ENCODE measurements at regions not wholly inside any gene's neighbourhood (a gene's known extent, or its start where the extent isn't known, plus 50 kb on each side); places are given as distances from the start of the nearest gene placed in this dataset.

GRCh38 chr7:68457481-68457880 is 1140.8 kb upstream of the AUTS2 start:
- H3K9me3 Mint-ChIP-seq, result peaks cover 6 to 29% (median 20%) of the 10 kb centered on the region in 5 donors
- POLR2A ChIA-PET, result no interaction called here
- DNase-seq, result no peak
- H3K4me3 Mint-ChIP-seq, result peak overlapping the region in 1 of 7 donors; percentile 41
- H3K4me1 ChIP-seq (ENCODE audit: insufficient read depth, low read length), result no peaks in the 10 kb centered on the region
- H3K9me3 ChIP-seq (ENCODE audit: low read length), result no peaks in the 10 kb centered on the region
- no peak overlapping the region for H3K27ac Mint-ChIP-seq
- no peaks in the 10 kb centered on the region for H3K36me3 ChIP-seq (ENCODE audit: insufficient read depth, low read length)
- peaks cover 0 to 4% of the 10 kb centered on the region in 2 donors for H3K27me3 Mint-ChIP-seq
- no peaks in the 10 kb centered on the region for H3K4me1 Mint-ChIP-seq
- CTCF ChIA-PET, result no interaction called here
- no peaks in the 10 kb centered on the region for H3K36me3 Mint-ChIP-seq
- no peaks in the 10 kb centered on the region for H3K27me3 ChIP-seq (ENCODE audit: insufficient read depth, low read length, poor library complexity, severe bottlenecking)
- no peak overlapping the region for H3K27ac ChIP-seq (ENCODE audit: low read depth, low read length)
- no peak overlapping the region for H3K4me3 ChIP-seq (ENCODE audit: low read length)

GRCh38 chr7:68458010-68458908 is 1140.0 kb upstream of the AUTS2 start:
- Mint-ChIP-seq H3K36me3 (no peaks in the 10 kb centered on the region), H3K27me3 (no peaks in the 10 kb centered on the region), H3K4me3 (no peak overlapping the region), H3K4me1 (no peaks in the 10 kb centered on the region), H3K9me3 (peaks cover 6 to 29% (median 20%) of the 10 kb centered on the region in 5 donors), H3K27ac (no peak overlapping the region)
- Histone ChIP-seq H3K27me3 (ENCODE audit: insufficient read depth, low read length, poor library complexity, severe bottlenecking) (no peaks in the 10 kb centered on the region), H3K9me3 (ENCODE audit: low read length) (no peaks in the 10 kb centered on the region), H3K4me1 (ENCODE audit: insufficient read depth, low read length) (no peaks in the 10 kb centered on the region), H3K4me3 (ENCODE audit: low read length) (no peak overlapping the region), H3K36me3 (ENCODE audit: insufficient read depth, low read length) (no peaks in the 10 kb centered on the region), H3K27ac (ENCODE audit: low read depth, low read length) (no peak overlapping the region)
- POLR2A ChIA-PET, result no interaction called here
- CTCF ChIA-PET, result no interaction called here
- no peak for DNase-seq

GRCh38 chr7:68461430-68461829 is 1136.8 kb upstream of the AUTS2 start:
- CTCF ChIA-PET, result no interaction called here
- no peak overlapping the region for H3K4me3 Mint-ChIP-seq

GRCh38 chr7:68470836-68471435 is 1127.3 kb upstream of the AUTS2 start:
- DNase-seq, result no peak
- Mint-ChIP-seq H3K9me3 (peaks cover 9 to 34% (median 17%) of the 10 kb centered on the region in 5 donors), H3K4me3 (no peak overlapping the region), H3K36me3 (no peaks in the 10 kb centered on the region), H3K27ac (no peak overlapping the region), H3K4me1 (no peaks in the 10 kb centered on the region), H3K27me3 (peaks cover 0 to 2% of the 10 kb centered on the region in 2 donors)
- Histone ChIP-seq H3K4me3 (ENCODE audit: low read length) (no peak overlapping the region), H3K27ac (ENCODE audit: low read depth, low read length) (no peak overlapping the region), H3K4me1 (ENCODE audit: insufficient read depth, low read length) (no peaks in the 10 kb centered on the region), H3K36me3 (ENCODE audit: insufficient read depth, low read length) (no peaks in the 10 kb centered on the region), H3K27me3 (ENCODE audit: insufficient read depth, low read length, poor library complexity, severe bottlenecking) (no peaks in the 10 kb centered on the region), H3K9me3 (ENCODE audit: low read length) (no peaks in the 10 kb centered on the region)
- POLR2A ChIA-PET, result no interaction called here
- CTCF ChIA-PET, result no interaction called here

More at GRCh38 chr7:68461430-68461829, 1136.8 kb upstream of the AUTS2 start:
- Histone ChIP-seq H3K4me1 (ENCODE audit: insufficient read depth, low read length) (no peaks in the 10 kb centered on the region), H3K27ac (ENCODE audit: low read depth, low read length) (no peak overlapping the region), H3K36me3 (ENCODE audit: insufficient read depth, low read length) (no peaks in the 10 kb centered on the region), H3K4me3 (ENCODE audit: low read length) (no peak overlapping the region), H3K27me3 (ENCODE audit: insufficient read depth, low read length, poor library complexity, severe bottlenecking) (no peaks in the 10 kb centered on the region), H3K9me3 (ENCODE audit: low read length) (no peaks in the 10 kb centered on the region)
- Mint-ChIP-seq H3K27ac (no peak overlapping the region), H3K27me3 (no peaks in the 10 kb centered on the region), H3K36me3 (no peaks in the 10 kb centered on the region), H3K9me3 (peaks cover 6 to 31% (median 17%) of the 10 kb centered on the region in 5 donors), H3K4me1 (no peaks in the 10 kb centered on the region)
- DNase-seq, result no peak
- POLR2A ChIA-PET, result no interaction called here

GRCh38 chr7:68472688-68473087 is 1125.6 kb upstream of the AUTS2 start:
- Histone ChIP-seq H3K4me3 (ENCODE audit: low read length) (no peak overlapping the region), H3K4me1 (ENCODE audit: insufficient read depth, low read length) (no peaks in the 10 kb centered on the region), H3K27ac (ENCODE audit: low read depth, low read length) (no peak overlapping the region), H3K9me3 (ENCODE audit: low read length) (no peaks in the 10 kb centered on the region), H3K36me3 (ENCODE audit: insufficient read depth, low read length) (no peaks in the 10 kb centered on the region), H3K27me3 (ENCODE audit: insufficient read depth, low read length, poor library complexity, severe bottlenecking) (no peaks in the 10 kb centered on the region)
- Mint-ChIP-seq H3K36me3 (no peaks in the 10 kb centered on the region), H3K27me3 (peaks cover 0 to 2% of the 10 kb centered on the region in 2 donors), H3K9me3 (peaks cover 9 to 25% (median 11%) of the 10 kb centered on the region in 5 donors), H3K4me3 (no peak overlapping the region), H3K4me1 (no peaks in the 10 kb centered on the region), H3K27ac (peak overlapping the region in 1 of 8 donors; percentile 88)
- CTCF ChIA-PET, result no interaction called here
- POLR2A ChIA-PET, result no interaction called here
- no peak for DNase-seq

GRCh38 chr7:68474661-68475216 is 1123.5 kb upstream of the AUTS2 start:
- peaks cover 0 to 2% of the 10 kb centered on the region in 2 donors for H3K27me3 Mint-ChIP-seq
- no peak overlapping the region for H3K27ac ChIP-seq (ENCODE audit: low read depth, low read length)
- H3K4me1 ChIP-seq (ENCODE audit: insufficient read depth, low read length), result no peaks in the 10 kb centered on the region
- CTCF ChIA-PET, result no interaction called here
- no peaks in the 10 kb centered on the region for H3K36me3 Mint-ChIP-seq
- H3K27me3 ChIP-seq (ENCODE audit: insufficient read depth, low read length, poor library complexity, severe bottlenecking), result no peaks in the 10 kb centered on the region
- no peak overlapping the region for H3K4me3 ChIP-seq (ENCODE audit: low read length)
- H3K27ac Mint-ChIP-seq, result no peak overlapping the region
- H3K4me1 Mint-ChIP-seq, result no peaks in the 10 kb centered on the region
- DNase-seq, result no peak
- no peaks in the 10 kb centered on the region for H3K36me3 ChIP-seq (ENCODE audit: insufficient read depth, low read length)
- POLR2A ChIA-PET, result no interaction called here
- no peaks in the 10 kb centered on the region for H3K9me3 ChIP-seq (ENCODE audit: low read length)
- no peak overlapping the region for H3K4me3 Mint-ChIP-seq
- H3K9me3 Mint-ChIP-seq, result peaks cover 8 to 18% (median 11%) of the 10 kb centered on the region in 5 donors

GRCh38 chr7:68476966-68477365 is 1121.3 kb upstream of the AUTS2 start:
- Histone ChIP-seq H3K36me3 (ENCODE audit: insufficient read depth, low read length) (no peaks in the 10 kb centered on the region), H3K4me3 (ENCODE audit: low read length) (no peak overlapping the region), H3K27me3 (ENCODE audit: insufficient read depth, low read length, poor library complexity, severe bottlenecking) (no peaks in the 10 kb centered on the region), H3K9me3 (ENCODE audit: low read length) (no peaks in the 10 kb centered on the region), H3K27ac (ENCODE audit: low read depth, low read length) (no peak overlapping the region), H3K4me1 (ENCODE audit: insufficient read depth, low read length) (no peaks in the 10 kb centered on the region)
- CTCF ChIA-PET, result no interaction called here
- POLR2A ChIA-PET, result no interaction called here
- H3K4me3 Mint-ChIP-seq, result no peak overlapping the region
- H3K36me3 Mint-ChIP-seq, result no peaks in the 10 kb centered on the region
- H3K9me3 Mint-ChIP-seq, result peaks cover 3 to 17% (median 11%) of the 10 kb centered on the region in 5 donors
- H3K27me3 Mint-ChIP-seq, result peaks cover 0 to 2% of the 10 kb centered on the region in 2 donors
- no peak for DNase-seq
- no peaks in the 10 kb centered on the region for H3K4me1 Mint-ChIP-seq
- no peak overlapping the region for H3K27ac Mint-ChIP-seq

GRCh38 chr7:68478326-68478725 is 1119.9 kb upstream of the AUTS2 start:
- no peaks in the 10 kb centered on the region for H3K4me1 ChIP-seq (ENCODE audit: insufficient read depth, low read length)
- no peaks in the 10 kb centered on the region for H3K36me3 ChIP-seq (ENCODE audit: insufficient read depth, low read length)
- H3K9me3 ChIP-seq (ENCODE audit: low read length), result no peaks in the 10 kb centered on the region
- no peak overlapping the region for H3K27ac Mint-ChIP-seq
- no peak overlapping the region for H3K4me3 ChIP-seq (ENCODE audit: low read length)
- POLR2A ChIA-PET, result no interaction called here
- H3K4me3 Mint-ChIP-seq, result no peak overlapping the region
- no peaks in the 10 kb centered on the region for H3K4me1 Mint-ChIP-seq
- H3K36me3 Mint-ChIP-seq, result no peaks in the 10 kb centered on the region
- H3K27me3 ChIP-seq (ENCODE audit: insufficient read depth, low read length, poor library complexity, severe bottlenecking), result no peaks in the 10 kb centered on the region
- CTCF ChIA-PET, result no interaction called here
- no peak overlapping the region for H3K27ac ChIP-seq (ENCODE audit: low read depth, low read length)
- no peak for DNase-seq
- peaks cover 5 to 17% (median 12%) of the 10 kb centered on the region in 5 donors for H3K9me3 Mint-ChIP-seq
- peaks cover 0 to 2% of the 10 kb centered on the region in 2 donors for H3K27me3 Mint-ChIP-seq
